Left hindlimb (tissue), 1 donor: ENCODE measurements at regions not wholly inside any gene's neighbourhood (a gene's known extent, or its start where the extent isn't known, plus 50 kb on each side); places are given as distances from the start of the nearest gene placed in this dataset.
"Not testable (repeated sequence)": the region's sequence is repeated elsewhere in the genome, so short reads cannot be mapped to it uniquely, and the experiment has no call there.

Experiments
- DNase-seq: peaks from one replicate; pipeline ENCODE4 v3.0.0-alpha.2; 2018

- DNase-seq = not testable (repeated sequence)
Measured at GRCh38 chr7:35910621-35911020, 109.8 kb downstream of the SEPTIN7 start.

GRCh38 chr7:35913350-35913749, 112.5 kb downstream of the SEPTIN7 start:
- DNase-seq = not testable (repeated sequence)

- not testable (repeated sequence) for DNase-seq
Measured at GRCh38 chr7:35914214-35914613, 113.4 kb downstream of the SEPTIN7 start.

GRCh38 chr7:35915247-35915955, 114.5 kb downstream of the SEPTIN7 start:
- not testable (repeated sequence) for DNase-seq

GRCh38 chr7:35918217-35918616, 117.4 kb downstream of the SEPTIN7 start:
- DNase-seq = not testable (repeated sequence)

GRCh38 chr7:35919607-35920006, 118.8 kb downstream of the SEPTIN7 start:
- DNase-seq = not testable (repeated sequence)

GRCh38 chr7:35921338-35921737, 120.5 kb downstream of the SEPTIN7 start:
- not testable (repeated sequence) for DNase-seq

GRCh38 chr7:35924668-35925067, 123.8 kb downstream of the SEPTIN7 start:
- not testable (repeated sequence) for DNase-seq

- DNase-seq = not testable (repeated sequence)
Measured at GRCh38 chr7:35926966-35927365, 126.1 kb downstream of the SEPTIN7 start.

- DNase-seq = not testable (repeated sequence)
Measured at GRCh38 chr7:35931134-35931533, 130.3 kb downstream of the SEPTIN7 start.

GRCh38 chr7:35931551-35931950, 130.7 kb downstream of the SEPTIN7 start:
- not testable (repeated sequence) for DNase-seq

GRCh38 chr7:35940695-35941094, 139.8 kb downstream of the SEPTIN7 start:
- DNase-seq = not testable (repeated sequence)

GRCh38 chr7:35945621-35946020, 144.8 kb downstream of the SEPTIN7 start:
- DNase-seq = not testable (repeated sequence)

GRCh38 chr7:35955735-35956134, 154.9 kb downstream of the SEPTIN7 start:
- not testable (repeated sequence) for DNase-seq

- DNase-seq = not testable (repeated sequence)
Measured at GRCh38 chr7:35956988-35957387, 156.1 kb downstream of the SEPTIN7 start.

GRCh38 chr7:35961260-35961659, 160.4 kb downstream of the SEPTIN7 start:
- DNase-seq = not testable (repeated sequence)

GRCh38 chr7:35962607-35963006, 161.8 kb downstream of the SEPTIN7 start:
- DNase-seq = not testable (repeated sequence)

- DNase-seq = no peak
Measured at GRCh38 chr7:35967366-35968139, 166.7 kb downstream of the SEPTIN7 start.

- DNase-seq = no peak
Measured at GRCh38 chr7:35968140-35968940, 167.5 kb downstream of the SEPTIN7 start.

- no peak for DNase-seq
Measured at GRCh38 chr7:35969066-35969465, 168.2 kb downstream of the SEPTIN7 start.

GRCh38 chr7:35970458-35970857, 169.6 kb downstream of the SEPTIN7 start:
- no peak for DNase-seq

- no peak for DNase-seq
Measured at GRCh38 chr7:35971133-35971891, 170.5 kb downstream of the SEPTIN7 start.
